ENCODE measurements at regions not wholly inside any gene's neighbourhood (a gene's known extent, or its start where the extent isn't known, plus 50 kb on each side); places are given as distances from the start of the nearest gene placed in this dataset.

DNA sequence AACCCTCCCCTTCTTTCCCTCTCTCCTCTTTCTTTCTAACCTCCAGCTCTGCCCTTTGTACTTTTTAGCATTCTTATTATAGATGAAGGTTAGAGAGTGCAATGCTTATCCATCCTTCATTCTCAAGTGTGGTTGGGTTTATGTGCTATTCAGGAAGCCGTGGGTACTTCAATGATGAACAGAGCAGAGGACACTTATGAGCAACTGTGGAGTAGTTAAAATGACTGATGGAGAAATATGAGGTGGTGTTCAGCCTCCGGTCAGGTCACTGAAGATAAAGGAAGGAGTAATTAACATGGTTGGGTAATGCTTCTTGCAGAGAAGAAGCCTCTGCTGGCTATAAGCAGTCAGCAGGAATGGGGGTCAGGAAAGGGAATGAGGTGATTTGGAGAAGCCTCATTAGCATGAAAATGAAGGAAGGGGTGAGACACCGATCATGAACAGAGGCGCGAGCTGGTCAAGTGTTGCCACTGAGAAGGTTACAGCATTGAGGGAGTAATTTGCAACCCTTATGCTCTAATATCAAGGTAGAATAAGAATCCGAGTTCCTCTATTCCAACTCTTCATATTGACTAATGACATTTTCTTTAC is 174.7 kb downstream of the LPIN1 start:
- TF ChIP-seq, protein P1, sequence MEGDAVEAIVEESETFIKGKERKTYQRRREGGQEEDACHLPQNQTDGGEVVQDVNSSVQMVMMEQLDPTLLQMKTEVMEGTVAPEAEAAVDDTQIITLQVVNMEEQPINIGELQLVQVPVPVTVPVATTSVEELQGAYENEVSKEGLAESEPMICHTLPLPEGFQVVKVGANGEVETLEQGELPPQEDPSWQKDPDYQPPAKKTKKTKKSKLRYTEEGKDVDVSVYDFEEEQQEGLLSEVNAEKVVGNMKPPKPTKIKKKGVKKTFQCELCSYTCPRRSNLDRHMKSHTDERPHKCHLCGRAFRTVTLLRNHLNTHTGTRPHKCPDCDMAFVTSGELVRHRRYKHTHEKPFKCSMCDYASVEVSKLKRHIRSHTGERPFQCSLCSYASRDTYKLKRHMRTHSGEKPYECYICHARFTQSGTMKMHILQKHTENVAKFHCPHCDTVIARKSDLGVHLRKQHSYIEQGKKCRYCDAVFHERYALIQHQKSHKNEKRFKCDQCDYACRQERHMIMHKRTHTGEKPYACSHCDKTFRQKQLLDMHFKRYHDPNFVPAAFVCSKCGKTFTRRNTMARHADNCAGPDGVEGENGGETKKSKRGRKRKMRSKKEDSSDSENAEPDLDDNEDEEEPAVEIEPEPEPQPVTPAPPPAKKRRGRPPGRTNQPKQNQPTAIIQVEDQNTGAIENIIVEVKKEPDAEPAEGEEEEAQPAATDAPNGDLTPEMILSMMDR (IDR thresholded peaks at IDR 0.05; ENCODE audit: low read depth, low read length), result no peak
- no peak for TF ChIP-seq EZH2phosphoT487 (IDR thresholded peaks at IDR 0.05; ENCODE audit: low read depth)
